HFFc6 (cell line): ENCODE measurements at regions not wholly inside any gene's neighbourhood (a gene's known extent, or its start where the extent isn't known, plus 50 kb on each side); places are given as distances from the start of the nearest gene placed in this dataset.

ENCODE experiments used
- DNase-seq: peaks from one replicate; pipeline ENCODE4 v3.0.0-alpha.2; 2018
- H3K27ac Mint-ChIP-seq: 2 replicates; pipeline ENCODE4 v1.8.0; 2020; ENCODE audit warnings: mild to moderate bottlenecking, mixed read lengths
- H3K27me3 Mint-ChIP-seq: 2 replicates; pipeline ENCODE4 v1.8.0; 2021; ENCODE audit warnings: mild to moderate bottlenecking, moderate library complexity, mixed read lengths; ENCODE audit not compliant: insufficient read depth
- H3K36me3 Mint-ChIP-seq: 2 replicates; pipeline ENCODE4 v1.8.0; 2021; ENCODE audit warnings: low read depth, mixed read lengths
- H3K4me1 Mint-ChIP-seq: 2 replicates; pipeline ENCODE4 v1.8.0; 2020; ENCODE audit warnings: low read depth, mixed read lengths
- H3K4me3 Mint-ChIP-seq: 2 replicates; pipeline ENCODE4 v1.8.0; 2020; ENCODE audit warnings: mild to moderate bottlenecking, moderate library complexity, mixed read lengths
- H3K9me3 Mint-ChIP-seq: 2 replicates; pipeline ENCODE4 v1.8.0; 2020; ENCODE audit warnings: mild to moderate bottlenecking, mixed read lengths
- CTCF ChIP-seq: fragments of 200-600 bp; sonication (generic); IDR thresholded peaks from 2 replicates; pipeline ENCODE4 v1.5.0; 2021; ENCODE audit warnings: antibody characterized with exemption, mild to moderate bottlenecking

- no peak overlapping the region for H3K4me3 Mint-ChIP-seq
- no peak for DNase-seq
- no peak for TF ChIP-seq CTCF
Measured at GRCh38 chr2:238710032-238710735, 137.7 kb upstream of the TWIST2 start.

GRCh38 chr2:238710787-238711186, 137.1 kb upstream of the TWIST2 start:
- H3K9me3 Mint-ChIP-seq = no peaks in the 10 kb centered on the region
- H3K27ac Mint-ChIP-seq = no peak overlapping the region
- TF ChIP-seq CTCF = no peak
- no peaks in the 10 kb centered on the region for H3K4me1 Mint-ChIP-seq
- H3K27me3 Mint-ChIP-seq = peaks cover 30% of the 10 kb centered on the region
- no peak overlapping the region for H3K4me3 Mint-ChIP-seq
- no peak for DNase-seq
- H3K36me3 Mint-ChIP-seq = no peaks in the 10 kb centered on the region

More at GRCh38 chr2:238710032-238710735, 137.7 kb upstream of the TWIST2 start:
- Mint-ChIP-seq H3K36me3 (no peaks in the 10 kb centered on the region), H3K4me1 (no peaks in the 10 kb centered on the region), H3K27me3 (peaks cover 34% of the 10 kb centered on the region), H3K9me3 (no peaks in the 10 kb centered on the region), H3K27ac (no peak overlapping the region)

- H3K27me3 Mint-ChIP-seq = peaks cover 26% of the 10 kb centered on the region
- no peaks in the 10 kb centered on the region for H3K9me3 Mint-ChIP-seq
- H3K36me3 Mint-ChIP-seq = no peaks in the 10 kb centered on the region
- no peak overlapping the region for H3K4me3 Mint-ChIP-seq
- no peak for TF ChIP-seq CTCF
- no peak overlapping the region for H3K27ac Mint-ChIP-seq
- H3K4me1 Mint-ChIP-seq = no peaks in the 10 kb centered on the region
- no peak for DNase-seq
Measured at GRCh38 chr2:238711346-238711745, 136.5 kb upstream of the TWIST2 start.

GRCh38 chr2:238712011-238712410, 135.9 kb upstream of the TWIST2 start:
- no peak overlapping the region for H3K27ac Mint-ChIP-seq
- H3K27me3 Mint-ChIP-seq = peaks cover 30% of the 10 kb centered on the region
- no peak overlapping the region for H3K4me3 Mint-ChIP-seq
- no peak for TF ChIP-seq CTCF
- H3K9me3 Mint-ChIP-seq = no peaks in the 10 kb centered on the region
- no peaks in the 10 kb centered on the region for H3K36me3 Mint-ChIP-seq
- DNase-seq = no peak
- no peaks in the 10 kb centered on the region for H3K4me1 Mint-ChIP-seq

- no peaks in the 10 kb centered on the region for H3K9me3 Mint-ChIP-seq
- H3K4me1 Mint-ChIP-seq = no peaks in the 10 kb centered on the region
- no peak for TF ChIP-seq CTCF
- no peak for DNase-seq
- H3K27ac Mint-ChIP-seq = no peak overlapping the region
- no peak overlapping the region for H3K4me3 Mint-ChIP-seq
- H3K36me3 Mint-ChIP-seq = no peaks in the 10 kb centered on the region
- peaks cover 24% of the 10 kb centered on the region for H3K27me3 Mint-ChIP-seq
Measured at GRCh38 chr2:238713198-238713826, 134.6 kb upstream of the TWIST2 start.
